Astrocyte of the cerebellum (primary cell): ENCODE measurements at regions not wholly inside any gene's neighbourhood (a gene's known extent, or its start where the extent isn't known, plus 50 kb on each side); places are given as distances from the start of the nearest gene placed in this dataset.

Experiments used
- DNase-seq: peaks from one replicate; pipeline ENCODE4 v3.0.0-alpha.2; 2011; ENCODE audit warnings: low read depth
- H3K4me3 ChIP-seq: 2 replicates; pipeline ENCODE4 v1.5.1; 2011; ENCODE audit warnings: mild to moderate bottlenecking, low read depth, low read length, moderate library complexity
- in situ Hi-C: cut with HindIII; loops from 2 replicates; pipeline ENCODE4 v1.10.0; 2017; ENCODE audit warnings: low sequenced_read_pairs
- TF ChIP-seq, protein P1 (sequence below): IDR thresholded peaks from 2 replicates; pipeline ENCODE4 v1.5.1; 2012; ENCODE audit warnings: low read length, low read depth, moderate library complexity, mild to moderate bottlenecking; ENCODE audit errors: missing control alignments

DNA sequence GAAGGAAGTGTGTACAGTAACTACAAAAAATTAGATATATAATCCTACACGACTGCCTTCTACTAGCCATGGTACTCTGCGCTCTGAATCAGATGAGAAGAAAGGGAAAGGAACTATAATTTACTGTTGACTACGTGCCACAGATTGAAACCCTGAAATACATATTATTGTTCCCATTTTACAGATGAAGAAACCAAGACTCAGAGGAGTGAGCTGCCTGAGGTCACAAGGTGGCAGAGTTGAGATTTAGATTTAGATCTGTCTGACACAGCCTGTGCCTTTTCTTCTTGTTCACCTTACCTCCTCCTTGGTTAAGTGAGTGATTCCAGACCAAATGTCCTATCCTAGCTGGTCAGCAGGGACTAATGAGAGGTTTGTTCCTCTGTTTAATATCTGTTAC, 61.6 kb upstream of the OR4E1 start:
- DNase-seq, result no peak
- in situ Hi-C loops, result no loop called here
- H3K4me3 ChIP-seq, result no peak overlapping the region
- TF ChIP-seq, protein P1, sequence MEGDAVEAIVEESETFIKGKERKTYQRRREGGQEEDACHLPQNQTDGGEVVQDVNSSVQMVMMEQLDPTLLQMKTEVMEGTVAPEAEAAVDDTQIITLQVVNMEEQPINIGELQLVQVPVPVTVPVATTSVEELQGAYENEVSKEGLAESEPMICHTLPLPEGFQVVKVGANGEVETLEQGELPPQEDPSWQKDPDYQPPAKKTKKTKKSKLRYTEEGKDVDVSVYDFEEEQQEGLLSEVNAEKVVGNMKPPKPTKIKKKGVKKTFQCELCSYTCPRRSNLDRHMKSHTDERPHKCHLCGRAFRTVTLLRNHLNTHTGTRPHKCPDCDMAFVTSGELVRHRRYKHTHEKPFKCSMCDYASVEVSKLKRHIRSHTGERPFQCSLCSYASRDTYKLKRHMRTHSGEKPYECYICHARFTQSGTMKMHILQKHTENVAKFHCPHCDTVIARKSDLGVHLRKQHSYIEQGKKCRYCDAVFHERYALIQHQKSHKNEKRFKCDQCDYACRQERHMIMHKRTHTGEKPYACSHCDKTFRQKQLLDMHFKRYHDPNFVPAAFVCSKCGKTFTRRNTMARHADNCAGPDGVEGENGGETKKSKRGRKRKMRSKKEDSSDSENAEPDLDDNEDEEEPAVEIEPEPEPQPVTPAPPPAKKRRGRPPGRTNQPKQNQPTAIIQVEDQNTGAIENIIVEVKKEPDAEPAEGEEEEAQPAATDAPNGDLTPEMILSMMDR, result no peak

DNA sequence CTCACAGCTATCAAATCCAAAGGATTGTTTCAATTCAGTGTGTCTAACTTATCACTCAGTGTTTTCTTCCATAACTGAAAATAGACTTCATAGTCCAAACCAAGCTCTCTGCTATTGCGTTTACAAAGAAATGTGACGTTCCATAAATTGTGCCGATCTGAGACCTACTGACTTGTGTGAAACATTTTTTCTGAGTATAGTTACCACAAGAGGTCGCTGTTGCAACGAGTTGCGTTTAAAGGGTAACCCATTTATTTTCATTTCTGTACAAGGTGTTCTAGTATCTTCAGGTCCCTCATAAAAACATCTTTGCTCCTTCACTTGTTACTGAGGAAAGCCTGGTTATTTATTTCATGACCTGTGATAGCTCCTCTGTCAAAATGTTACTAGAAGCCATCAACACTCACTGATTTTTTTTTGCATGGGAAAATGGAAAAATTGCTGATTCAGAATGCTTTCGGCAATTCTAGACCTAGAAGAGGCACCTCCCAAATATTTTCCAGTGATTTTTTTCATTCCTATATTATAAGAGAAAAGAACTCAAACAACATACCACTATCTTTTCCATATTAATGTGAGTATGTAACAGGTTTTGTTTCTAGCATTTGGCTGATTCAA, 60.9 kb upstream of the OR4E1 start:
- TF ChIP-seq, protein P1, result peak; percentile 51
- in situ Hi-C loops, result no loop called here
- DNase-seq, result peak; percentile 1
- no peak overlapping the region for H3K4me3 ChIP-seq

DNA sequence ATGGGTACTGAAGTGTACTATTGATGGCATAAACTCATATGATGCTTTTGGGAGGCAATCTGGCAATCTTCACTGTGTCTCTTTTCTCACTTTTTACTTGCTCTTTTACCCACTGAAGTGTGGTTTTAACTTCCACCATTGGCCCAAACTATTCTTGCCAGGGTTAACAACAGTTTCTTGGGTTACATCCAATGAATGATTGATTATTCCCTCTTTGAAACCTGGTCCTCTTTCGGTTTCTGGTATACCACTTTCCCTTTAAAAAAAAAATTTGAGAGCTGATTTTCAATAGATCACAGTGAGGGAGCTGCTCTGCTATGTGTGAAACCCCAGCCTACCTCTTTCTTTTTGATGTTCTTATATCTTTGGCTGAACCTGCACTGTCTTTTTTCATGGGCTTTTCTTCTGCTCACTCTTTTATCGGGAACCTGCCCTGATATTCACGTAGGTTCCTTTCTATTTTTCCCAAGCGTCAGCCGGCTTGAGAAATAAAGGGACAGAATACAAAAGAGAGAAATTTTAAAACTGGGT, 56.1 kb upstream of the OR4E1 start:
- H3K4me3 ChIP-seq, result no peak overlapping the region
- no peak for DNase-seq
- TF ChIP-seq, protein P1, result no peak
- in situ Hi-C loops, result no loop called here

DNA sequence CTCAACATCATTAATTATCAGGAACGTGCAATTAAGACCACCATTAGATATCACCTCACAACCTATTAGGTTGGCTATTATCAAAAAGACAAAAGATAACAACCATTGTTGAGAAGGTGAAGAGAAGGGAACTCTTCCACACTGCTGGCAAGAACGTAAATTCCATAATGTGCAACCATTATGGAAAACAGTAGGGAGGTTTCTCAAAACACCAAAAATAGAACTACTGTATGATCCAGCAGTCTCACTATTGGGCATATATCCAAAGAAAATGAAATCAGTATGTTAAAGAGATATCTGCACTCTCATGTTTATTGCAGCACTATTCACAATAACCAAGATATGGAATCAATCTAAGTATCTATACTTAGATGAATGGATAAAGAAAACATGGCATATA, 51.6 kb upstream of the OR4E1 start:
- DNase-seq, result no peak
- in situ Hi-C loops, result no loop called here
- TF ChIP-seq, protein P1, result no peak

DNA sequence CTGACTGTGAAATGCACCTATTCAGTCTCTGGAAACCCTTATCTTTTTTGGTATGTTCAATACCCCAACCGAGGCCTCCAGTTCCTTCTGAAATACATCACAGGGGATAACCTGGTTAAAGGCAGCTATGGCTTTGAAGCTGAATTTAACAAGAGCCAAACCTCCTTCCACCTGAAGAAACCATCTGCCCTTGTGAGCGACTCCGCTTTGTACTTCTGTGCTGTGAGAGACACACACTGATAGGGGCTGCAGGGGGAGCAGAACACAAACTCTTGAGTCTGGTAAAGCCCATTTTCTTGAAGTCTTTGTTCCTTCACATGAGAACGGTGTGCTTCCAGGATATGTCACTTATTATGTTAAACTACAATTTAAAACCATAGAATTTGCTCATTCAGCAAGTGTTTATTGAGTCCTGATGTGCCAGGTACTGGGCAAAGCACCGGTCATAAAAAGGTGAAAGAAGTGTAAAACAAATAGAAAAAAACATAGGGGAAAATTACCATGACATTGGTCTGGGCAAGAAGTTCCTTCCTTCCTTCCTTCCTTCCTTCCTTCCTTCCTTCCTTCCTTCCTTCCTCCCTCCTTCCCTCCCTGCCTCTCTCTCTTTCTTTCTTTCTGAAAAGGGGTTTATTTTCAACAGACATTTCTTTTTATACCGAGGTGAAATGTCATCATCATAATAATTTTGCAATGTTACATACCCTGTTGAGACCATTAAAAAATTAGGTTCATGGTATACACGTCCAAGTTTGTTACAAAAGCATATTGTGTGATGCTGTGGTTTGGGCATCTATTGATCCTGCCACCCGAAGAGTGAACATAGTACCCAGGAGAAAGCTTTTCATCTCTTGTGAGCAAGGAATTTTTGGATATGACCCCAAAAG, 50.7 kb upstream of the OR4E1 start:
- TF ChIP-seq, protein P1, result no peak
- in situ Hi-C loops, result no loop called here

More for the DNA sequence above, 51.6 kb upstream of the OR4E1 start:
- H3K4me3 ChIP-seq, result no peak overlapping the region

DNA sequence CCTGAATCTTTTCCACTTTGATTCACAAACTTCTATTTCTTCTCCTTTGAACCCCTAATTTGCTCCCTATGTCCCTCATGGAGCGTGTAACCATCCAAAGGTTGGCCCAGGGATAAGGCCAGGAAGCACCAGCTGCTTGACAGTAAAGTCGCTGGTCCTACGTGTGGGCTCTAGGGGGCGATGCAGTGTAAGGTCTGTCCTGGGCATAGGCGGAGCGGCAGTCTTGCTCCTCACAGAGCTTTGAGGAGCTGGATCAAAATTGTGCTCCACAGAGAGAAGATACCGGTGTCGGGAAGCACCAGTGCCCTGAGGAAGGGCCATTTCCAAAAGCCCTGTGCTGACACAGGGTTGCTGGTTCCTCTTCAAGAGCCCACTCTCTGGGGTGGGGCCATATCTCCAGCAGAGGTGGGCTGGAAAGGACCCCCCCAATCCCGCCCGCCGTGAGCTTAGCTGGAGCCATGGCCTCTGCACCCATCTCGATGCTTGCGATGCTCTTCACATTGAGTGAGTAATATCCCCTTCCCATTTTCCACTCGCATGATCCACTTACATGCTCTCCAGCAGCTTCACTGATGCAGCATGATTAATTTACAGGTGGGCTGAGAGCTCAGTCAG, 49.9 kb upstream of the OR4E1 start:
- H3K4me3 ChIP-seq, result no peak overlapping the region
- in situ Hi-C loops, result no loop called here
- DNase-seq, result no peak
- TF ChIP-seq, protein P1, result no peak

More for the DNA sequence above, 50.7 kb upstream of the OR4E1 start:
- H3K4me3 ChIP-seq, result no peak overlapping the region
- no peak for DNase-seq
